TTC549 (cell line): ENCODE measurements at regions not wholly inside any gene's neighbourhood (a gene's known extent, or its start where the extent isn't known, plus 50 kb on each side); places are given as distances from the start of the nearest gene placed in this dataset.
"Not testable (repeated sequence)": the region's sequence is repeated elsewhere in the genome, so short reads cannot be mapped to it uniquely, and the experiment has no call there.

Source experiments
- FAIRE-seq: peaks from 2 replicates; lab custom pipeline; 2012; peaks lifted over from hg19 to GRCh38; lab: Jason Lieb, UNC

DNA sequence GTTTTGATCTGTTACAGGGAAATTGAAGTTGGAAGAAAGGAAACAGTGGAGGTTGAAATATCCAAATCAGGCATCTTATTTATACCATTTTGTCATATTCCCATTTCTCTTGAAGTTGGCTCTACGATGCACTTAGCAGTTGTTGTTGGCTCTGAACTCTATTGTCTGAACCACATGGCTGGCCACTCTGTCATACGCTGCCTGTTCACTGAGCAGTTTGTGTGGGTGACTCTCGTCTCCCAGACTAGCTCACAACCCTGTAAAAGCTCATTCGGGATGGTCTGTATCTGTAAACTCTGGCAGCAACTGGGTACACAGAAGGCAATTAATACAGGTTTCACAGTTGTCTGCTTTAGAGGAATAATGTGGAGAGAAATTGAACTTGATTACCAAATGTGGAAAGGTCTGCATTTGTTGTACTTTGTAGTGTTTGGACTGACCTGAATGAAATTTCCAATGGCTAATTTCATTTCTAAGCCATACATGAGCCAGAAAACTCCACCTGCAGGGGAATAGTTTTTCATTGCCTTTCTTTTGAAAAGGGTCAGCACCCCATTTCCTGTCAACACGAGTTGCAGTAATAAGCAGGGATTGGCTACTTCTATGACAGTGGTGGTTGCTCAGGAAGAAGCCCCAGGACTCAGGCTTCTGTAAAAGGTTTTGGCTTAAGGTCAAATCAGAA, 378.2 kb downstream of the OSR1 start:
- FAIRE-seq = no peak

- no peak for FAIRE-seq
These were observed 381.0 kb downstream of the OSR1 start for GRCh38 chr2:18977409-18977808.

DNA sequence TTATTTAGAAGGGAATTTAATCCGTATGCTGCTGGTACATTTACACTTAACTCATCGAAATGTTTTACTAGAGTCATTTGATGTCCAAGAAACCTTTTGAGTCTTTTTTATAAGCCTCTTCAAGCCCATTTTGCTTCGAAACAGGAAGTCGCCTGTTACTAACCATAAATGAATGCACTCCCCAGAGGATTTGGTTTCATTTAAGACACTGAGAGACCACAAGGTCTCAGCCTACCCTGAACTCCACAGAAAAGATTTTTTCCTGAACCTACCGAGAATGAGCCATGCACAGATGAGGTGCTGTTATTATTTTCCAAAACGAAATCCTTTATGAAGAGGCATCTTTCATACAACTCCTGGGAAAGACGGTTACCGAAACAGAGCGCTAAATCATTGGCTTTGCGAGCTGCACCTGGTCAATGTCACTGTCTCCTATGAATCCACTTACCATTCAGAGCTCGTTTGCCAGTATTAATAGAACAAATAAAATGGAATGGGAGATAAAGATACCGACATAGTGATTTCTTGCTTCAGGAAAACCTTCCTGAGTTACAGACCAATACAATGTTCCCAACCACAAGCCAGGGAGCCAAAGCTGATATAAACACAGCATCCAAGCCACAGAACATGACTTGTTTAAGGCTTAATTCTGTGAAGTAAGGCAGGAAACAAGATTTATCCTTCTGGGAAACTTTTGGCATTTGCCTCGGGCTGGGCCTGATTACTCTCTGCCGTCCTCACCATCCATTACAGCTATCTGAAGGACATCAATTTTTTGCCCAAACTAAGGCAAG, 382.1 kb downstream of the OSR1 start:
- FAIRE-seq = no peak

DNA sequence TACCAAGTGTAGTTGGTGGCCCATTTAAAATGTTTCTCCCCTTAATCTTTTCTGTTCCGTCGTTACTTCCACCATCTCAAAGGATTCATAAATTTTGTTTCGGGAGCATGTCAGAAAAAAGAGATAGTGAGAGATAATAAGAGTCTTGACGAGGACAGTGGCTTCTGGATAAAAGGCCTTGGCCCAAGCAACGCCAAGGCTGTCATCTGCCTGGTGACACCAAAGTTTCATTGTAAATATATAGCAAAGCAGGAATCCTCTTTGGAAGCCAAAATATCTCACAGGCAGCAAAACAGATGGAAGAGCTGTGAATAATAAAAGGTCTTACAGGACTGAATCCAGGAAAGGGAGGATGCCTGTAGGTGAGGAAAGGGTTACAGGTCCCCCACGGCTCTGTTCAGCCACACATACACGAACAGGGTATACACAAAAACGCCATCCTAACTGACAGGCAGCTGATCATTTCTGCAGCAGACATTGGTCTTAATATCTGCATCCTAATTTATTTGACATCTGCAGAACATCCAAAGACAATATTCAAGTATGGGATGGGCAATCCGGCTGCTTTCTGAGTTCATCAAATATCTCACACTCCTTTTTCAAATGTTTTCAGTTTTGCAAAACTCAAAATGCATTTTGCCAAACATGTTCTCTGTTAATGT, 382.8 kb downstream of the OSR1 start:
- no peak for FAIRE-seq

GRCh38 chr2:18971628-18972027, 382.3 kb upstream of the NT5C1B start:
- no peak for FAIRE-seq

DNA sequence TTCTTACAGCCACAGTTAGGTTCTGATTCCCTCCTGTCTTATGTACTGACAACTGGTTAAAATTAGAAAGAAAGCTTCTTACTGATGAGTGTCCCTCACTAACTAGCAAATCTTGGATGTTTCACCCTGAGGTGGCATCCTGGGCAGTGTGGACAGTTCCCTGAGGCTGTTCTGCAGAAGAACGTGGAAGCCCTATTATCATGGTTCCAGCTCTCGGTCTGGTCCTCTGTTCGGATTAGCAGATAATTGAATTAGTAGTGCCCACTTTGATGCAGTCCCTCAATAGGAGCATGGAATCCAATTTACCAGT, 381.7 kb upstream of the NT5C1B start:
- no peak for FAIRE-seq

- FAIRE-seq = no peak
These were observed 376.8 kb upstream of the NT5C1B start for GRCh38 chr2:18966131-18966530.

GRCh38 chr2:18963739-18964256, 374.4 kb upstream of the NT5C1B start:
- not testable (repeated sequence) for FAIRE-seq

DNA sequence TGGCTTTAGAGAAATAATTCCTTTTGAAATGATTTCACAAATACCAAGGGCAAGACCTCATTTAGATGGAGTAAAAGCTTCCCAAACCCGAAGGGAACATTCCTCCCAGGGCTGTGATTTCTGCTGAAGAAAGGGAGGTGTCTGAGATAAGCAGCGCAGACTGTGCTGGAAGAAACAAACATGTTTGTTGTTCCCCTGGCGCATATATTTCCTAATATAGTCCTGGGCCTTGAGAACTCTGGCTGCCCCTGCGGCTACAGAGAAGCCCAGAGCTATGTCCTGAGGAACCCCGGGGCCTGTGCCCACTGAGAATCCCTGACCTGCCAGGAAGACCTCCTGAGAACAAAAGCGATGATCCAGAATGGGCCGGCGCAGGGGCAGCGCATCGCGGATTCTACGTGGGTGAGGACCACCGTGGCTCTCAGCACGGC, 372.6 kb upstream of the NT5C1B start:
- no peak for FAIRE-seq

DNA sequence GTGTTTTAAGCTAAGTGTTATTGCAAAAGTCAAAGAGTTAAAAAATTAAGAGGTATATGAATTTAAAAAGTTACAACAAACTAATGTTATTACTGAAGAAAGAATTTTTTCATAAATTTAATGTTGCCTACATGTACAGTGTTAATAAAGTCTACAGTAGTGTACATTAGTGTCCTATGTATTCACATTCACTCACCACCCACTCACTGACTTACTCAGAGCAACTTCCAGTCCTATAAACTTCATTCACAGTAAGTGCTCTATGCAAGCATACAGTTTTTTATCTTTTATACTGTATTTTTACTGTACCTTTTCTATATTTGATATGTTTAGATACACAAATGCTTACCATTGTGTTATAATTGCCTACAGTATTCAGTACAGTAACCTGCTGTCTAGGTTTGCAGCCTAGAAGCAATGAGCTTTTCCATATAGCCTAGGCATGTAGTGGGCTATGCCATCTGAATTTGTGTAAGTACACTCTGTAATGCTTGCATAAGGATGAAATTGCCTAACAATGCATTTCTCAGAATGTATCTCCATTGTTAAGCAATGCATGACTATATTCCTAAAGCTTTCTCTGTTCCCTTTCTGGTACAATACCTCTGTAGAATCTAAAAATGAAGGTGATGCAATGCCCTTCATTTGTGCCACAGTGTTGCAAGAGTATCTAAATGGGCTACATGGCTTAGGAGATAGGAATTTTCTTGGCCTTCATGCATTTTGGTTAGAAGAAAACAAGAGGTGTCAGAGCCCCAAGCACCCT, 370.8 kb upstream of the NT5C1B start:
- FAIRE-seq = no peak

GRCh38 chr2:18959200-18959599, 369.8 kb upstream of the NT5C1B start:
- FAIRE-seq = no peak

DNA sequence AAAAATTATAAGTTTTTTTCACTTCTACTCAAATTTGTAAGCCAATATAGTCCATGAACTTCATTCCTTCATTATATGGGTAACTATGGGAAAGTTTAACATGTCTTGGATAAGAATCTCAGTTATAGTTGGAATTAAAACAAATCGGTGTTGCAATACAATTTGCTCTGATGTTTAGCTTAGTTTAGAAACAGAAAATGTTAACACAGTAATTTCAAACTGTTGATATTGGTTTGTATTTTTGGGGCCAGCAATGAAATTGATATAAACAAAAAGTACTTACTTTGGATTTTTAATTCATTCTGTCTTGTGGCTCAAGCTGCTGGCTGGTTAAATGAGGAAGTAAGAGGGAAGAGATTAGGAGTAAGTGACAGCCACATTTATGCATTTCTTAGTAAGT, 368.5 kb upstream of the NT5C1B start:
- FAIRE-seq = no peak

DNA sequence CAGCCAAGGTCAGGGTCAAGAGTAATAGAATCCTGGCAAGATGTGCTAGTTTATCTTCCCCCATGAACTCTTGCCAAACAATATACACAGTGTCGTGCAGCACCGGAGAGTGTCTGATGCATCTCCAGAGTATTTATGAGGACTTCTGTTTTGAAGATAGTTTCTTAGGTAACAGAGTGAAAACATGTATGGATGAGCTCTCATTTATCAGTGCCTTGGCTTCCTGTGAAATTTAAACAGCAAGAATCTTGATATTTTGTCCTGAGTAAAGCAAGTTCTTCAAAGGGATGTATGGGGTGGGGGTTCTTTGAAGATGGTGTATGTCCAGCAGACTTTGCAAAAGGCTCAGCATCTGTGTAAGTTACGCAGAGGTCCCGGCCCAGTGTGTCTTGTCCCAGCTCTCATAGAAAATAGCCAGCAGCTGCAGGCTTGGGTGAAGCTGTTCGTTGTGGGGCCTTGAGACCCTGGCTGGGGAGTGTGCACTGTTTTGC, 361.0 kb upstream of the NT5C1B start:
- FAIRE-seq = no peak

- FAIRE-seq = no peak
These were observed 360.5 kb upstream of the NT5C1B start for GRCh38 chr2:18949871-18950270.

DNA sequence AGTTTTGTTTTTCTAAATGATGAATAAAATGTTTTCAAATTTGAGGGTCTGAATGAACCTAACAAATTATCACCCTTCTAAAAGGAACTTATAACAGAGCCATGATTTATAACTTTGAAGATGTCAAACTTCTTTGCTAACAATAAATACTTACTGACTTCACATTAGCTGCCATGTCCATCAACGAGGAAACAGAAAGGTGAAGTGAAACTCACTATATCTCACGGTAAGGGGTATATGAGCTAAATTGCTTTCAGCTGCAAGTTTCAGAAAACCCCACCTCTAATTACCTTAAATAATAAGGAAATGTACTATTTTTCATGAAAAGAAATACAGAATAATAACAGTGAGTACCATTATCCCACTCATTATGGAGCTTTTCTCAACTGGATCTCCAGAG, 350.8 kb upstream of the NT5C1B start:
- FAIRE-seq = no peak

DNA sequence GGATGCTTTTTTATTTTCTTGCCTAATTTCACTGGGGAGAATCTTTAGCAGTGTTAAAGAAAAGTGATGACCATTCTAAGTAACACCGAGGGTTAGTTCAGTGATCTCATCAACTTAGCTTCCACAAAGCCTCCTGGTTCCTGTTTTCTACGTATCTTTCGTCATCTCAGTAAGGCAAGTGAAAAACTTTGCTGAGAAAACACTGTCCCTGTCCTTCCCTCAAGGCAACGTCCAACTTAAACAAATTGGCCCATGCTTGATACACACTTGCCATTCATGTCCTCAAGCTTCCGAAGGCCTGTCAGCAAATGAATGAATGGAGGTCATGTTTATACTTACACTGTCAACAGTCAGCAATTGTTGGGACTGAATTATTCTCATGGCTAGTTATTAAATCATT, 350.4 kb upstream of the NT5C1B start:
- FAIRE-seq = not testable (repeated sequence)

- no peak for FAIRE-seq
These were observed 345.5 kb upstream of the NT5C1B start for GRCh38 chr2:18934886-18935285.

GRCh38 chr2:18932853-18933252, 343.5 kb upstream of the NT5C1B start:
- no peak for FAIRE-seq

GRCh38 chr2:18930971-18931370, 341.6 kb upstream of the NT5C1B start:
- no peak for FAIRE-seq

DNA sequence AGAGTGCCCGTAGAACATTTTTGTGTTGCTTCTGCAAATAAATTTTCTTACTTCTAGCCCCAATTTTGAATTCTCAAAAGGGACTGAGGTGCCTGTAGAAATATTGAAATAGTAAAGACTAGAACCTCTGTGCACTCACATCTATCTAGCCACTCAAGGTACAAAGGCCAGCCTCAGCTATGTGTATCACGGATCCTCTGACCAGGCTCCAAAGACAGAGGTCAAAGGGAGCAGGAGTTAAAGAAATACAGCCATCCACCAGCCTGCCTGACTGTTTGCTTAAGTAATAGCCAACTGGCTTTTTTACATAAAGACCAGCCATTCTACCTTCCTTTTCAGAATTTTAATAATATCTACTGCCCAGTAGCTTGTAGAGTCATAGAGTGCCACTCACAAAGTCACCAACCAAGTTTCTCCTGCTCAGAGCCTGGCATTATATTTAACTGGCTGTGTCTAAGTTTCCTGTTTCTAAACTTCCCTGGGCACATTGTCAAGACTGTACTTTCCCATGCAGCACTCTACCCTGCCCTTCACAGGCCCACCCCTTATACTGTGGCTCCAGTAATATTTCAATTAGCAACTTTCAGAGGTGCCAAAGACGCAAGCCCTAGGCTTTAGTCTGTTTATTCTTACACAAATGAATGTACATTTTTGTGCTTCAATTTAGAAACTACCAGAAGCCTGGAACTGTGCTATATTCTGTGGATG, 338.3 kb upstream of the NT5C1B start:
- FAIRE-seq = no peak

DNA sequence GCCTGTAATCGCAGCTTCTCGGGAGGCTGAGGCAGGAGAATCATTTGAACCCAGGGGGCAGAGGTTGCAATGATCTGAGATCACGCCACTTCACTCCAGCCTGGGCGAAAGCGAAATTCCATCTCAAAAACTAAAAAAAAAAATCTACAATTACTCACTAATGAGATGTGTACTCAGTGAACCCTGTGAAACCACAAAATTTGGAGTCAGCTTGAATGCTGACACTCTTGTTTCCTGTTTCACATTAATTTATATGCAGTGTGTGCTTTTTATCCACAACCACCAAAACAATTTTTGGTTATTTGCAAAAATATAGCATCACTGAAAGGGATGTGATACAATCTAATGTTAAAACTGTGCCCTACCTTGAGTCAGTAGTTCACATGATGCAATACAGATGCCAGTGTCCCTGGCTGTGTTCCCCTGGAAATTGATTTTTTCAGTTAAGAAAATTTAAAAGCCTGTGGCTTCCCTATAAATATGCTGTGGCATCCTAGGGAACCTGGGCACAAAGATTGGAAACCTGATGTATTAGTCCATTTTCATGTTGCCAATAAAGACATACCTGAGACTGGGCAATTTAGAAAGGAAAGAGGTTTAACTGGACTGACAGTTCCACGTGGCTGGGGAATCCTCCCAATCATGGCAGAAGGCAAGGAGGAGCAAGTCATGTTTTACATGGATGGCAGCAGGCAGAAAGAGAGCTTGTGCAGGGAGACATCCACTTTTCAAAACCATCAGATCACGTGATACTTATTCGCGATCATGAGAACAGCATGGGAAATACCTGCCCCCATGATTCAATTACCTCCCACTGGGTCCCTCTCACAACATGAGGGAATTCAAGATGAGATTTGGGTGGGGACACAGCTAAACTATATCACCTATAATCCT, 337.5 kb upstream of the NT5C1B start:
- FAIRE-seq = no peak
